CD14-positive monocyte (primary cell): ENCODE measurements at regions not wholly inside any gene's neighbourhood (a gene's known extent, or its start where the extent isn't known, plus 50 kb on each side); places are given as distances from the start of the nearest gene placed in this dataset.

ENCODE experiments used
- DNase-seq, 3 donors: peaks; one replicate each; pipeline ENCODE4 v3.0.0-alpha.2; 2011 to 2022
- H2AFZ ChIP-seq: 2 replicates; pipeline ENCODE4 v1.6.0; 2012; ENCODE audit warnings: mild to moderate bottlenecking, low read depth, low read length, inconsistent platforms; ENCODE audit not compliant: insufficient read depth, poor library complexity, severe bottlenecking
- H3K27ac ChIP-seq, 2 donors: 1 replicate in 1 of 2; 2 replicates in 1 of 2; pipeline ENCODE4 v1.5.1; 2012 to 2013; ENCODE audit warnings: low read length in 2 of 2, control low read depth in 1 of 2, inconsistent platforms in 1 of 2, low read depth in 1 of 2, mild to moderate bottlenecking in 1 of 2
- H3K27me3 ChIP-seq, 2 donors: one replicate each; pipeline versions ENCODE4 v1.6.0 to v1.6.1; 2011 to 2013; ENCODE audit warnings: low read length in 2 of 2; ENCODE audit not compliant: control insufficient read depth in 2 of 2, insufficient read depth in 2 of 2
- H3K36me3 ChIP-seq, 2 donors: replicated peaks in 1 of 2; 1 replicate in 1 of 2; 2 replicates in 1 of 2; pipeline versions ENCODE4 v1.5.1 to v1.6.1; 2012 to 2013; ENCODE audit warnings: low read length in 2 of 2, control low read depth in 1 of 2, inconsistent platforms in 1 of 2, mild to moderate bottlenecking in 1 of 2; ENCODE audit not compliant: insufficient read depth in 2 of 2, control insufficient read depth in 1 of 2
- H3K4me1 ChIP-seq, 2 donors: 1 replicate in 1 of 2; 2 replicates in 1 of 2; pipeline versions ENCODE4 v1.5.1 to v1.6.1; 2012 to 2013; ENCODE audit warnings: low read length in 2 of 2, control low read depth in 1 of 2, inconsistent platforms in 1 of 2, mild to moderate bottlenecking in 1 of 2, moderate library complexity in 1 of 2; ENCODE audit not compliant: insufficient read depth in 2 of 2, control insufficient read depth in 1 of 2
- H3K4me2 ChIP-seq: replicated peaks from 2 replicates; pipeline ENCODE3; 2012; ENCODE audit warnings: low read length, moderate library complexity, mild to moderate bottlenecking; ENCODE audit not compliant: poor library complexity, severe bottlenecking; ENCODE audit errors: extremely low read depth
- H3K4me3 ChIP-seq, 3 experiments: fragments of 200-600 bp in 1 of 3; sonication (generic) in 1 of 3; replicated peaks in 1 of 3; 1 replicate in 2 of 3; 2 replicates in 1 of 3; pipeline ENCODE4 v1.5.1; 2011 to 2013; ENCODE audit warnings: low read length in 3 of 3, mild to moderate bottlenecking in 3 of 3, control low read depth in 2 of 3, low read depth in 2 of 3, inconsistent platforms in 1 of 3, moderate library complexity in 1 of 3
- H3K79me2 ChIP-seq: 2 replicates; pipeline ENCODE4 v1.6.0; 2012; ENCODE audit warnings: mild to moderate bottlenecking, control low read depth, inconsistent platforms, low read length, moderate library complexity; ENCODE audit not compliant: insufficient read depth
- H3K9ac ChIP-seq: 2 replicates; pipeline ENCODE4 v1.6.0; 2017; ENCODE audit warnings: low read length, mild to moderate bottlenecking; ENCODE audit not compliant: insufficient read depth, poor library complexity, severe bottlenecking
- H3K9me3 ChIP-seq, 2 donors: replicated peaks in 1 of 2; 1 replicate in 1 of 2; 2 replicates in 1 of 2; pipeline versions ENCODE4 v1.5.1 to v1.6.1; 2012 to 2013; ENCODE audit warnings: low read length in 2 of 2, control low read depth in 1 of 2; ENCODE audit not compliant: control insufficient read depth in 1 of 2, insufficient read depth in 1 of 2
- H4K20me1 ChIP-seq: 2 replicates; pipeline ENCODE4 v1.6.0; 2012; ENCODE audit warnings: mild to moderate bottlenecking, low read length, control low read depth, moderate library complexity; ENCODE audit not compliant: insufficient read depth
- H3K27ac Mint-ChIP-seq, 7 donors: one replicate each; pipeline ENCODE4 v1.8.0; 2020; ENCODE audit warnings: mild to moderate bottlenecking in 7 of 7, mixed read lengths in 7 of 7, moderate library complexity in 6 of 7, inconsistent platforms in 2 of 7
- H3K27me3 Mint-ChIP-seq, 3 donors: one replicate each; pipeline ENCODE4 v1.8.0; 2021 to 2022; ENCODE audit warnings: low read depth in 3 of 3, mild to moderate bottlenecking in 3 of 3, mixed read lengths in 3 of 3, moderate library complexity in 3 of 3, inconsistent platforms in 1 of 3
- H3K36me3 Mint-ChIP-seq, 2 donors: one replicate each; pipeline ENCODE4 v1.8.0; 2020; ENCODE audit warnings: mixed read lengths in 2 of 2, inconsistent platforms in 1 of 2, mild to moderate bottlenecking in 1 of 2
- H3K4me1 Mint-ChIP-seq: one replicate; pipeline ENCODE4 v1.8.0; 2020; ENCODE audit warnings: mild to moderate bottlenecking, mixed read lengths
- H3K4me3 Mint-ChIP-seq, 2 donors: one replicate each; pipeline ENCODE4 v1.8.0; 2020; ENCODE audit warnings: mild to moderate bottlenecking in 2 of 2, mixed read lengths in 2 of 2, moderate library complexity in 1 of 2
- H3K9me3 Mint-ChIP-seq, 7 donors: one replicate each; pipeline ENCODE4 v1.8.0; 2020 to 2022; ENCODE audit warnings: mixed read lengths in 7 of 7, mild to moderate bottlenecking in 6 of 7, moderate library complexity in 6 of 7, inconsistent platforms in 2 of 7
- WGBS: methylation state at CpG from one replicate; pipeline ENCODE4 v1.1.5; 2013; ENCODE audit warnings: missing lambda C conversion rate; ENCODE audit not compliant: insufficient coverage; 5-methylcytosine and 5-hydroxymethylcytosine counted together
- intact Hi-C, 2 donors: fragments of 100-400 bp; cut with micrococcal nuclease; formaldehyde crosslinking; loops; one replicate each; pipeline versions ENCODE4 v1.15.0 to v1.15.1; 2023
- TF ChIP-seq, protein P1 (sequence below): fragments of 200-600 bp; IDR thresholded peaks from one replicate; pipeline ENCODE4 v1.8.0; 2022; ENCODE audit warnings: antibody characterized with exemption, mild to moderate bottlenecking

GRCh38 chr4:169885893-169886292, 128.1 kb upstream of the HPF1 start:
- no peak overlapping the region for H3K9ac ChIP-seq
- no peaks in the 10 kb centered on the region for H3K36me3 ChIP-seq
- Mint-ChIP-seq H3K9me3 (peaks cover 0 to 10% (median 3%) of the 10 kb centered on the region in 7 donors), H3K36me3 (no peaks in the 10 kb centered on the region), H3K4me1 (no peaks in the 10 kb centered on the region), H3K4me3 (no peak overlapping the region), H3K27me3 (peaks cover 0 to 4% (median 2%) of the 10 kb centered on the region in 3 donors), H3K27ac (no peak overlapping the region)
- DNase-seq: no peak
- intact Hi-C loops: no loop called here
- H3K27me3 ChIP-seq: no peaks in the 10 kb centered on the region
- no peaks in the 10 kb centered on the region for H3K9me3 ChIP-seq
- H2AFZ ChIP-seq: no peak overlapping the region
- no peaks in the 10 kb centered on the region for H3K4me1 ChIP-seq
- no peaks in the 10 kb centered on the region for H3K79me2 ChIP-seq
- no peak overlapping the region for H3K4me3 ChIP-seq
- no CpG with 5 or more reads among the region's 2 CpGs for WGBS
- no peak overlapping the region for H3K27ac ChIP-seq
- H3K4me2 ChIP-seq: no peak overlapping the region
- TF ChIP-seq, protein P1, sequence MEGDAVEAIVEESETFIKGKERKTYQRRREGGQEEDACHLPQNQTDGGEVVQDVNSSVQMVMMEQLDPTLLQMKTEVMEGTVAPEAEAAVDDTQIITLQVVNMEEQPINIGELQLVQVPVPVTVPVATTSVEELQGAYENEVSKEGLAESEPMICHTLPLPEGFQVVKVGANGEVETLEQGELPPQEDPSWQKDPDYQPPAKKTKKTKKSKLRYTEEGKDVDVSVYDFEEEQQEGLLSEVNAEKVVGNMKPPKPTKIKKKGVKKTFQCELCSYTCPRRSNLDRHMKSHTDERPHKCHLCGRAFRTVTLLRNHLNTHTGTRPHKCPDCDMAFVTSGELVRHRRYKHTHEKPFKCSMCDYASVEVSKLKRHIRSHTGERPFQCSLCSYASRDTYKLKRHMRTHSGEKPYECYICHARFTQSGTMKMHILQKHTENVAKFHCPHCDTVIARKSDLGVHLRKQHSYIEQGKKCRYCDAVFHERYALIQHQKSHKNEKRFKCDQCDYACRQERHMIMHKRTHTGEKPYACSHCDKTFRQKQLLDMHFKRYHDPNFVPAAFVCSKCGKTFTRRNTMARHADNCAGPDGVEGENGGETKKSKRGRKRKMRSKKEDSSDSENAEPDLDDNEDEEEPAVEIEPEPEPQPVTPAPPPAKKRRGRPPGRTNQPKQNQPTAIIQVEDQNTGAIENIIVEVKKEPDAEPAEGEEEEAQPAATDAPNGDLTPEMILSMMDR: no peak
- H4K20me1 ChIP-seq: no peaks in the 10 kb centered on the region

DNA sequence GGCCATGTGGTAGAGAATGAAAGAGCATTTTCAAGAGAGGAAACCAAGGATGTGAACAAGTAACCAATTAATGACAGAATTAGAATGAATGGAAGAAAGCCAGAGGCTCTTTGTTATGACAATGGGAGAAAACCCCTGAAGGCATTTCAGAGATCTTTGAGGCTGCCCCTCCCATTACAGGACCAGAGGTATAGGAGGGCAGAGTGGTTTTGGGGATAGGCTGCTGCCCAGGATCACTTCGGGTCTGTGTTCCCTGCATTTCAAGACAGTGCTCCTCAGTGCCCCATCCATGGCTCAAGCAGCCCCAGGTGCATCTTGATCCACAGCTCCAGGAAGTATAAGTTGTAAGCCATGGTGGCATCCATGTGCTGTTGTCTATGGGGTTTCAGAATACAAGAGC, 124.0 kb upstream of the HPF1 start:
- H3K4me1 ChIP-seq: no peaks in the 10 kb centered on the region
- Mint-ChIP-seq H3K36me3 (no peaks in the 10 kb centered on the region), H3K27ac (no peak overlapping the region), H3K4me1 (no peaks in the 10 kb centered on the region), H3K4me3 (no peak overlapping the region), H3K9me3 (peaks cover 0 to 7% (median 0%) of the 10 kb centered on the region in 7 donors), H3K27me3 (peaks cover 0 to 4% (median 0%) of the 10 kb centered on the region in 3 donors)
- H3K36me3 ChIP-seq: no peaks in the 10 kb centered on the region
- DNase-seq: no peak
- no peaks in the 10 kb centered on the region for H3K9me3 ChIP-seq
- intact Hi-C loops: no loop called here
- H2AFZ ChIP-seq: no peak overlapping the region
- no peaks in the 10 kb centered on the region for H3K79me2 ChIP-seq
- no peaks in the 10 kb centered on the region for H3K27me3 ChIP-seq
- H3K9ac ChIP-seq: no peak overlapping the region
- no peak overlapping the region for H3K27ac ChIP-seq
- WGBS: 100% methylated on average over 1 of the region's 1 CpG
- TF ChIP-seq, protein P1: no peak
- no peak overlapping the region for H3K4me3 ChIP-seq
- no peaks in the 10 kb centered on the region for H4K20me1 ChIP-seq
- no peak overlapping the region for H3K4me2 ChIP-seq
